Activated CD4-positive, alpha-beta memory T cell treated with anti-CD3 and anti-CD28 coated beads, Interleukin-2, amount 10 ng/mL, durations not matched to agents 7 days and 5 days (primary cell): ENCODE measurements at regions not wholly inside any gene's neighbourhood (a gene's known extent, or its start where the extent isn't known, plus 50 kb on each side); places are given as distances from the start of the nearest gene placed in this dataset.
"Not testable (repeated sequence)": the region's sequence is repeated elsewhere in the genome, so short reads cannot be mapped to it uniquely, and the experiment has no call there.

Experiments used
- CTCF ChIA-PET: fragments of 350-600 bp; sonication (Branson Sonifier 250); formaldehyde crosslinking; loops from one replicate; lab custom pipeline; 2021; ENCODE audit warnings: antibody characterized with exemption, inconsistent platforms; lab: Charles Lee
- POLR2A ChIA-PET: fragments of 350-600 bp; sonication (Branson Sonifier 250); formaldehyde crosslinking; loops from one replicate; lab custom pipeline; 2021; ENCODE audit warnings: antibody characterized with exemption; lab: Charles Lee
- DNase-seq: peaks from one replicate; pipeline ENCODE4 v3.0.0-alpha.2; 2020
- H3K27ac Mint-ChIP-seq: one replicate; pipeline ENCODE4 v1.8.0; 2021; ENCODE audit warnings: mild to moderate bottlenecking, mixed read lengths
- H3K27me3 Mint-ChIP-seq: one replicate; pipeline ENCODE4 v1.8.0; 2021; ENCODE audit warnings: mixed read lengths
- H3K36me3 Mint-ChIP-seq: one replicate; pipeline ENCODE4 v1.8.0; 2021; ENCODE audit warnings: low read depth, mixed read lengths
- H3K4me1 Mint-ChIP-seq: one replicate; pipeline ENCODE4 v1.8.0; 2021; ENCODE audit warnings: mixed read lengths
- H3K4me3 Mint-ChIP-seq: one replicate; pipeline ENCODE4 v1.8.0; 2021; ENCODE audit warnings: mild to moderate bottlenecking, mixed read lengths
- H3K9me3 Mint-ChIP-seq: one replicate; pipeline ENCODE4 v1.8.0; 2021; ENCODE audit warnings: mixed read lengths

DNA sequence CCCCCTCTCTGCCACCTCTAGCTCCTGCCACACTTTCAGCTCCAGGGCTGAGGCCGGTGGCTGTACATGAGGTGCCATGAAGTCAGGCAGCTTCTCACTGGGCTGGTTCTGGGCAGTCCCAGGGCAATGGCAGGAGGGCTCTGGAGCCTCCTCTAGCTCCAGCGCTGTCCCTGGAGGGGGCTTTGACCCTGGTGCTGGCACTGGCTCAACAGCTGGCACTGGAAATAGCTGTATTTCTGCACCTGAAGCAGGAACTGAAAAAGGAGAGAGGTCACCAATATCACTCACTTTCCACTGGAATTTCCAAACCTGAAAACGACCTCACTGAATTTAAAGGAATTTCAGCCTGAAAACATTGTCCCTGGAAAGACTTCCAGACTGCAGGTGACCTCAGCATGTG, 1558.1 kb downstream of the TSPY10 start:
- H3K27ac Mint-ChIP-seq, H3K36me3 Mint-ChIP-seq, H3K27me3 Mint-ChIP-seq, H3K4me3 Mint-ChIP-seq, H3K9me3 Mint-ChIP-seq, CTCF ChIA-PET, H3K4me1 Mint-ChIP-seq, POLR2A ChIA-PET, DNase-seq: not testable (repeated sequence)

DNA sequence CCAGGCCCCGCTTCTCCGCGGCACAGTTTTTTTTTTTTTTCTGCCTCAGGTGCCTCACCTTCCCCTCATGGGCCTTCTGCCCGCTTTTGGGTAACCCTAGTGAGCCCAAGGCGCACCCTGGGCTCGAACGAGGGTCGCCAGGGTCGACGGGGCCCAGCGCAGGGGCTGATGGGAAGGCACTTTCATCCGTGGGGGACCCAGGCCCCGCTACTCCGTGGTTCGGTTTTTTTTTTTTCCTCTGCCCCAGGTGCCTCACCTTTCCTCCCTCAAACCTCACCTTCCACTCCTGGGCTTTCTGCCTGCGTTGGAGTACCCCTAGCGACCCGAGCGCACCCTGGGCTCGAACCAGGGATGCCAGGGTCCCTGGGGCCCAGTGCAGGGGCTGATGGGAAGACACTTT, 1569.8 kb downstream of the TSPY10 start:
- POLR2A ChIA-PET, H3K27ac Mint-ChIP-seq, CTCF ChIA-PET, H3K9me3 Mint-ChIP-seq, H3K4me1 Mint-ChIP-seq, DNase-seq, H3K27me3 Mint-ChIP-seq, H3K36me3 Mint-ChIP-seq, H3K4me3 Mint-ChIP-seq: not testable (repeated sequence)

DNA sequence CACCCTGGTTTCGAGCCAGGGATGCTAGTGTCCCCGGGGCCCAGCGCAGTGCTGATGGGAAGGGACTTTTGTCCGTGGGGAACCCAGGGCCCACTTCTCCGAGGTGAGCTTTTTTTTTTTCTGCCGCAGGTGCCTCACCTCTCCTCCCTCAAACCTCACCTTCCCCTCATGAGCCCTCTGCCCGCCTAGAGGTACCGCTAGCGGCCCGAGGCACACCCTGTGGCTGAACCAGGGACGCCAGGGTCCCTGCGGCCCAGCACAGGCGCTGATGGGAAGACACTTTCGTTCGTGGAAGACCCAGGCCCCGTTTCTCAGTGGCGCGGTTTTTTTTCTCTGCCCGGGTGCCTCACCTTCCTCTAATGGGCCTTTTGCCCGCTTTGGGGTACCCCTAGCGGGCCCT, 1570.7 kb downstream of the TSPY10 start:
- H3K4me3 Mint-ChIP-seq, DNase-seq, H3K9me3 Mint-ChIP-seq, H3K36me3 Mint-ChIP-seq, POLR2A ChIA-PET, H3K27me3 Mint-ChIP-seq, H3K27ac Mint-ChIP-seq, CTCF ChIA-PET, H3K4me1 Mint-ChIP-seq: not testable (repeated sequence)

DNA sequence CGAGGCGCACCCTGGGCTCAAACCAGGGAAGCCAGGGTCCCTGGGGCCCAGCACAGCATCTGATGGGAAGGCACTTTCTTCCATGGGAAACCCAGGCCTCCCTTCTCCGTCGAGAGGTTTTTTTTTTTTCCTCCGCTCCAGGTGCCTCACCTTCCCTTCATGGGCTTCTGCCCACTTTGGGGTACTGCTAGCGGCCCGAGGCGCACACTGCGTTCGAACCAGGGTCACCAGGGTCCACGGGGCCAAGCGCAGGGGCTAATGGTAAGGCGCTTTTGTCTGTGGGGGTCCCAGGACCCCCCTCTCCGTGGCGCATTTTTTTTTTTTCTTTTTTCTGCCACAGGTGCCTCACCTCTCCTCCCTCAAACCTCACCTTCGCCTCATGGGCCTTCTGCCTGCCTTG, 1571.3 kb downstream of the TSPY10 start:
- Mint-ChIP-seq H3K36me3 (no peaks in the 10 kb centered on the region), H3K4me3 (no peak overlapping the region), H3K27ac (no peak overlapping the region), H3K4me1 (no peaks in the 10 kb centered on the region), H3K9me3 (peaks cover 2% of the 10 kb centered on the region), H3K27me3 (no peaks in the 10 kb centered on the region)
- no peak for DNase-seq
- CTCF ChIA-PET, result no interaction called here
- POLR2A ChIA-PET, result no interaction called here

- POLR2A ChIA-PET, H3K36me3 Mint-ChIP-seq, H3K4me3 Mint-ChIP-seq, DNase-seq, H3K4me1 Mint-ChIP-seq, H3K9me3 Mint-ChIP-seq, H3K27me3 Mint-ChIP-seq, CTCF ChIA-PET, H3K27ac Mint-ChIP-seq: not testable (repeated sequence)
These were observed 1572.8 kb downstream of the TSPY10 start for GRCh38 chrY:11100472-11100871.

GRCh38 chrY:11102987-11103386, 1575.3 kb downstream of the TSPY10 start:
- H3K27me3 Mint-ChIP-seq, POLR2A ChIA-PET, H3K4me1 Mint-ChIP-seq, H3K27ac Mint-ChIP-seq, H3K4me3 Mint-ChIP-seq, CTCF ChIA-PET, H3K36me3 Mint-ChIP-seq, H3K9me3 Mint-ChIP-seq, DNase-seq: not testable (repeated sequence)

- CTCF ChIA-PET, DNase-seq, H3K4me1 Mint-ChIP-seq, H3K36me3 Mint-ChIP-seq, H3K27ac Mint-ChIP-seq, H3K9me3 Mint-ChIP-seq, H3K27me3 Mint-ChIP-seq, H3K4me3 Mint-ChIP-seq, POLR2A ChIA-PET: not testable (repeated sequence)
These were observed 1579.6 kb downstream of the TSPY10 start for GRCh38 chrY:11107127-11107918.

- H3K4me3 Mint-ChIP-seq, POLR2A ChIA-PET, H3K4me1 Mint-ChIP-seq, H3K36me3 Mint-ChIP-seq, H3K27ac Mint-ChIP-seq, CTCF ChIA-PET, DNase-seq, H3K27me3 Mint-ChIP-seq, H3K9me3 Mint-ChIP-seq: not testable (repeated sequence)
These were observed 1549.3 kb upstream of the USP9Y start for GRCh38 chrY:11151724-11152123.

DNA sequence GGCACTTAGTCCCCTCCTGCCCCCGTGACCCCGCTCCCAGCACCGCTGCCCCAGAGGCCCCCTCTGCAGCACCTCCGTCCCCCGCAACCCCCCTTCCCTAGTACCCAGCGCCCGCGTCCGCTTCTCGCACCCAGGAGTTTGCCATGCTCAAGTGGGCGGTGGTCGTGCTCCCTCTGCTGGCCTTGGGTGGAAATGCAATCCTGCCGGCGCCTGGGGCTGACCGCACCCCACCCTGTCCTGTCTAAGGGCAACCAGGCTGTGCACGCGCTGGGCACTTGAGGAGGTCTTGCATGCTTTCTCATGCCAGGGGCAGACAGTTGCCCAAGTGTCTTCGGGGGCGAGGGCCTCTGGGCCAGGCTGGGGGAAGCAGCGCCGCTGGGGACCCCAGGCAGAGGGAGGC, 1544.9 kb upstream of the USP9Y start:
- CTCF ChIA-PET, POLR2A ChIA-PET, H3K27me3 Mint-ChIP-seq, H3K4me1 Mint-ChIP-seq, H3K36me3 Mint-ChIP-seq, H3K27ac Mint-ChIP-seq, H3K4me3 Mint-ChIP-seq, DNase-seq, H3K9me3 Mint-ChIP-seq: not testable (repeated sequence)

GRCh38 chrY:11156846-11157245, 1544.2 kb upstream of the USP9Y start:
- H3K9me3 Mint-ChIP-seq, result not testable (repeated sequence)

DNA sequence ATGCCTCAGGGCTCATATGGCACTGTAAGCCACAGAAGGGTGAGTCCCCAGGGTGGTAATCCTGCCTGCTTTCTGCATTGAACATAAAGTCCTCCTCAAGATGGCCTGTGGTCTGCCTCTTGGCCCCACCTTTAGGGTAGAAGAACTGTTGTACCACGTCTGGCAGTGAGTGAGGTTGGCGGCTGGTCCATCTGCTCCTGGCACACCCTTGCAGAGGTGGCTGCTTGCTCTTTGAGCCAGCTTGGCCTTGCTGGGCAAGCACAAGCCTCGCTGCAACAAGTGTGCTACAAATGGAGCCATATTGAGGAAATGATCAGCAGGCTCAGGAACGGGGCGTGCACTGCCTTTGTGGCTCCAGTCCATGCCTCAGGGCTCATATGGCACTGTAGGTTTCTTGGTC, 1524.0 kb upstream of the USP9Y start:
- POLR2A ChIA-PET, H3K4me1 Mint-ChIP-seq, H3K9me3 Mint-ChIP-seq, H3K4me3 Mint-ChIP-seq, DNase-seq, H3K27me3 Mint-ChIP-seq, CTCF ChIA-PET, H3K27ac Mint-ChIP-seq, H3K36me3 Mint-ChIP-seq: not testable (repeated sequence)

More at GRCh38 chrY:11156846-11157245, 1544.2 kb upstream of the USP9Y start:
- DNase-seq, H3K27me3 Mint-ChIP-seq, H3K4me1 Mint-ChIP-seq, H3K4me3 Mint-ChIP-seq, H3K27ac Mint-ChIP-seq, POLR2A ChIA-PET, H3K36me3 Mint-ChIP-seq, CTCF ChIA-PET: not testable (repeated sequence)

GRCh38 chrY:11201133-11201532, 1499.9 kb upstream of the USP9Y start:
- H3K4me1 Mint-ChIP-seq, CTCF ChIA-PET, POLR2A ChIA-PET, H3K27ac Mint-ChIP-seq, H3K9me3 Mint-ChIP-seq, H3K4me3 Mint-ChIP-seq, DNase-seq, H3K27me3 Mint-ChIP-seq, H3K36me3 Mint-ChIP-seq: not testable (repeated sequence)

DNA sequence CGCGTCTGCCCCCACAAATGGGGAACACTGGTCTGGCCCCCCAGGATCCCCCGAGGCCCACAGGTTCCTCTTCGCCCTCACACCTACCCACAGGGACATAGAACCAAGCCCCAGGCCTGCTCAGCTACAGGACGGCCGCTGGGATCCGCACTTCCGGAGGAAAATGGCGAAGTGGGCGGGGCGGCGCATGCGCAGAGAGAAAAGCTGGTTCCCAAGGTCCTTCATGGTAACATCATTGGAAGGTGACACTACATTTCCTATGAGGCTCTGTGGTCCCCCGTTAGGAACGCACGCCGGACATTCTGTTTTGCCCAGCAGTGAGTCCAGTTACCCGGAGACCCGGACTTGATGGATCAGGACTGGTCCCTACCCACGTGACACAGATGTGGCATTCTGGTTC, 1486.2 kb upstream of the USP9Y start:
- H3K9me3 Mint-ChIP-seq, H3K36me3 Mint-ChIP-seq, CTCF ChIA-PET, POLR2A ChIA-PET, H3K27me3 Mint-ChIP-seq, H3K4me1 Mint-ChIP-seq, DNase-seq, H3K27ac Mint-ChIP-seq: not testable (repeated sequence)
- H3K4me3 Mint-ChIP-seq, result peak overlapping the region; percentile 32
